NCI-H774 (cell line): ENCODE measurements at regions not wholly inside any gene's neighbourhood (a gene's known extent, or its start where the extent isn't known, plus 50 kb on each side); places are given as distances from the start of the nearest gene placed in this dataset.

ENCODE experiments used
- DNase-seq: peaks from one replicate; lab custom pipeline; 2025; lab: John Stamatoyannopoulos, UW

- DNase-seq, result no peak
These were observed 126.5 kb upstream of the MAST4 start for GRCh38 chr5:66469684-66470083.

GRCh38 chr5:66472010-66472409, 124.2 kb upstream of the MAST4 start:
- no peak for DNase-seq

DNA sequence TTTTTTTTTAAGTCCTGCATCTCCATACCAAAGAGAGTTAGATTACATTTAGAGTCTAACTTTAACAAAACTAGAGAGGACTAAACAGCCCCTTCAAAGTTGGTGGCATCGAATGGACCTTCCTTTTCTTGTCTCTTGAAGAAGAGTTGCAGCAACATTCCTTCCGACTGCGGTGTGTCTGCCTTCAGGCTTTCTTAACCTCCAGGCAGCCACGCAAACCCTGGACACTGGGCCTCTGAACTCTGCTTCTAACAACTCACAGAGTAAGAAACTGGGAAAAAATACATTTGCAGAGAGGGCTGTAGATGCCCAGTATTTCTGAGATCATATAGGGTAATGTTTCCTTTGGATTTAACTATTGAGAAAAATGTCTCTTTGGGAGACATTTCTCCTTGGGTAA, 120.5 kb upstream of the MAST4 start:
- DNase-seq, result no peak

- no peak for DNase-seq
These were observed 118.6 kb upstream of the MAST4 start for GRCh38 chr5:66477596-66477995.

GRCh38 chr5:66494437-66494836, 101.8 kb upstream of the MAST4 start:
- DNase-seq, result no peak

- peak; percentile 18 for DNase-seq
These were observed 97.4 kb upstream of the MAST4 start for GRCh38 chr5:66498791-66499207.

- DNase-seq, result no peak
These were observed 92.9 kb upstream of the MAST4 start for GRCh38 chr5:66503203-66503789.

DNA sequence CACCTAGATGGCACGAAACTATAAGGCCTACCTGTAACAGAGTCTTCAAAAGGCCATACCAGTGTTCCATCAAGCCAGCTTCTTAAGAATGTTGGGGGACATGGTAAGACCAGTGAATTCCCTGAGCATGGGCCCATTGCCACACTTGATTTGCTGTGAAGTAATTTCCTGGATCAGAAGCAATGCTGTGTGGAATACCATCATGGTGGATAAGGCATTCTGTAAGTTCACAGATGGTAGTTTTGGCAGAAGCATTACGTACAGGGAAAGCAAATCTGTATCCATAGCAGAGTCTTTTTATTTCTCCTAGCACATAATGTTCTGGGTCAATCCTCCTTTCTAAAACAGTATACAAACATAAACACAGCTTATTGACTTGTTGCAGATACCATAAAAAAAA, 89.1 kb upstream of the MAST4 start:
- no peak for DNase-seq

GRCh38 chr5:66511491-66511890, 84.7 kb upstream of the MAST4 start:
- no peak for DNase-seq

GRCh38 chr5:66513130-66513529, 83.1 kb upstream of the MAST4 start:
- no peak for DNase-seq

GRCh38 chr5:66515209-66515608, 81.0 kb upstream of the MAST4 start:
- DNase-seq, result no peak

DNA sequence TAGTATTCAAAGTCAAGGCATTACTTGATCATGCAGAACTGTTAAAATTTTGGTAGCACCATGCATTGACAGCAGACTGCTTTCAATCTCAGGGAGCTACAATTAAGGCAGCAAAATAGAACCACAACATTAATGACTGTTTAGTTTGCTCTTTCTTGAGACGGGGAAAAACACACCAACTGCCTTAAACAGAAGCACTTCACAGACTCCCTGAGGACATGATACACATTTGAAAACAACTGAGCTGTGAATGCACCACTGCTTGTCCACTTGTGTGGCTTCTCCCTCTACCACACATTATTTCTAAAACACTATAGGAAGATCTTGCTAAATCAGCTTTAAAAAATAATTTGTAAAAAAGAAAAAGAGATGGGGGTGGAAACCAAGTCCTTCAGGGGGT, 79.6 kb upstream of the MAST4 start:
- no peak for DNase-seq

DNA sequence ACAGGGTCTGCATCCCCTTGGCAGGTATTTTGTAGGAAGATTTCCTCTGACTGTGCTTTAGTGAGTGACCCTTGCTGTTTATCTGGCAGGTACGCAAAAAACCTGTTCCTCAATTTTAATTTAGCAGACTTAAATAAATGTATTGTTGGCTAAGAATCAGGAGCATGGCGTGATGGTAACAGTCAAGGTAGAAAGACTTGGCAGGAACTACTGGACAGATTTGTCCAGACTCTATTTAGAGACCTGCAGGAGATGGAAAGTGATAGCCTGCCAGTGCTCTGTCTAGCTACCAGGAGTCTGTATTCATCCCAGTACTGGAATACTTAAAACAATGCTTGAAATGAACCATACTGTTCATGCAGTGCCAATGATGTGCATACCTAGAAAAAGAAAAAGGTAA, 78.8 kb upstream of the MAST4 start:
- no peak for DNase-seq

DNA sequence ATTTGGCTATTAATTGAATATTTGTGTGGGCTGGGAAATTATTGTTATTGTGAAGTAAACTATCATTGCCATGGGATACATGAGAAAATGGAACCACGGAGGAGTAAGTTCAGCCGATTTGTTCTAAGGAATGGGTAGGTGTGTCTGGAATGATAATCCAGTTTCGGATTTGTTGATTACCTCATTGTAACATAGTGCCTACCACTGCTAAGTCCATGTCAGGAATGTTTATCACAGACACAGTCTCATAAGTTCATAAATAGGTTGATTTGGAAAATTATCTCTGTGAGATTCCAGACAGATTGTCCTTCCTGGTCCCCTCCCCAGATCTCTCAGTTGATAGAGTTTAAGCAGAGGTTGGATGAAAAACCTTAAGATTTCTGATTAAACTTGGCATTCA, 78.1 kb upstream of the MAST4 start:
- DNase-seq, result no peak

DNA sequence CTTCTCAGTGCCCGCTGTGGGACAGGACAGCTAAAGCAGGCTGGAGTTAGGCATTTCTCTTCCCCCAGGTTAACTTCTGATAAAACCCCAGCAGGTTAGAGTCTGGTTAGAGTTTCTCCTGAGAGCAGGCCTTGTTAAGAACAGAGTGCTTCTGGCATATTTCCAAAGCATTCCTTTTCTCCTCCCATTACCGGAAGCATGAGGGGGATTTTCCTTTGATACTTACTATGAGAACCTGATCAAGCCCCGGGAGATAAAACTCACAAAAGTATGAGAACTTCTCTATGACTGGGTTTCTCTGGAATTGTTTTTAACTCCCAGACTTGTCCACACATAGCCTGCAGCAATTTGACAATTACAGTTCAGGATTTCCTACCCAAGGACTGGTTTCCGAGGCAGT, 77.4 kb upstream of the MAST4 start:
- no peak for DNase-seq

GRCh38 chr5:66519626-66520025, 76.6 kb upstream of the MAST4 start:
- DNase-seq, result no peak

DNA sequence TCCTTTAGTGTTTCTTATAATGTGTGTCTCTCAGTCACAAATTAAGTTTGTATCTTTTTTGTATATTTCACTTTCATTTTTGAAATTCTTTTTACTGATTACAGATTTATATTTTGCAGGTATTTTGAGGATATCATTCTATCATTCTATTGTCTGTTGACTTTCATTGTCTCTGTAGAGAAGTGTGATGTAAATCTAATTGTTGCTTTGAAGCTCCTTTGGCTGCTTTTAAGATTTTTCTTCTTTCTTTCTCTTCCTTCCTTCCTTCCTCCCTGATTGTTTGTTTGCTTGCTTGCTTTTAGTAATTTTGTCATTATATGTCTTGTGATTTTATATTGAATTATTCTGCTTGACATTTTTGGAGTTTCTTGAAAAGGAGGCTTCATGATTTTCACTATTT, 75.3 kb upstream of the MAST4 start:
- DNase-seq, result no peak

DNA sequence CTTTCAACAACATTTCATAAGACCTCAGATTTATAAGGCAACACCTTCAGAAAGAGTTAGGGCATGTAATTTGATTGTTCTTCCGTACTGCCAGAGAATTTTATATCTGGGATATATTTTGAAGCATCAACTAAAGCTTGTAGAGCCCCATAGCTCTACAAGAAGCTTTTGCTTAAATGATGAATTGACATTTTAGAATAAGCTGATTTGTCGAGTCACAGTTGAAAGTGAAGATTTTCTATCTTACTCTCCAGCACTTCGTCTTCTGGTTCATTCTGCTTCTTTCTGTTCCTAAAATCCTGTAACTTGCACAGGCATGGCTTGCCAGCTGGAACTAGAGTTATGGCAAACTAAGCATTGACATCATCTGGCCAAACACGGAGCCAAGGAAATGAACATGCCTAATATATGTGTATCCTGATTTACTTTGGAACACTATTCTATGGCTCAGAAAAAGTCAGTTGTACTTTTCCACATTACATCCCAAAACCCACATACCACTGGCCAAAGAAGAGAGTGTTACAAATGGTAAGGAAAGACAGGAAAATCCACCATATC, 68.6 kb upstream of the MAST4 start:
- no peak for DNase-seq

GRCh38 chr5:66529182-66529581, 67.0 kb upstream of the MAST4 start:
- DNase-seq, result no peak

GRCh38 chr5:66529704-66530103, 66.5 kb upstream of the MAST4 start:
- no peak for DNase-seq

GRCh38 chr5:66538126-66538525, 58.1 kb upstream of the MAST4 start:
- DNase-seq, result no peak

- DNase-seq, result no peak
These were observed 57.7 kb upstream of the MAST4 start for GRCh38 chr5:66538531-66538930.

- DNase-seq, result no peak
These were observed 56.1 kb upstream of the MAST4 start for GRCh38 chr5:66540078-66540477.

DNA sequence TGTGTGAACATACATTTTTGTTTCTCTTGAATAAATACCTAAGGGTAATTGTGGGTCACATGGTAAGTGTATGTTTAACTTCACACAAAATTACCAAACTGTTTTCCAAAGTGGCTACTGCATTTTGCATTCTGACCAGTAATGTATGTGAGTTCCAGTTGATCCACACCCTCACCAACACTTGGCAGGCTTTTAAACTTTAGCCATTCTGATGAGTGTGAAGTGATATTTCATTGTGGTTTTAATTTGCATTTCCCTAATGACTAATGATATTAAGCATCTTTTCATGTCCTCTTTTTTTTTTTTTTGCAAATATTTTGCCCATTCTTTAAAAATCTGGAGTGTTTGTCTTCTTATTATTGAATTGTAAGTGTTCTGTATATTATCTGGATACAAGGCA, 53.5 kb upstream of the MAST4 start:
- no peak for DNase-seq
